ENCODE measurements at regions not wholly inside any gene's neighbourhood (a gene's known extent, or its start where the extent isn't known, plus 50 kb on each side); places are given as distances from the start of the nearest gene placed in this dataset.
"Not testable (repeated sequence)": the region's sequence is repeated elsewhere in the genome, so short reads cannot be mapped to it uniquely, and the experiment has no call there.

- no TSS peak for BruUV-seq (replicated peaks)
- Histone ChIP-seq H3K4me2 (ENCODE audit: low read length) (no peak overlapping the region), H3K4me1 (ENCODE audit: insufficient read depth, low read length, poor library complexity, severe bottlenecking) (no peaks in the 10 kb centered on the region), H3K36me3 (ENCODE audit: insufficient read depth, low read length) (no peaks in the 10 kb centered on the region), H2AFZ (ENCODE audit: low read length) (no peak overlapping the region), H3K4me3 (ENCODE audit: low read depth, low read length, poor library complexity, severe bottlenecking) (no peak overlapping the region), H3K9me3 (ENCODE audit: low read length) (no peaks in the 10 kb centered on the region), H3K27ac (ENCODE audit: low read depth, low read length, poor library complexity, severe bottlenecking) (no peak overlapping the region), H3K9me2 (ENCODE audit: insufficient read depth, low read length) (no peaks in the 10 kb centered on the region), H3K79me2 (ENCODE audit: insufficient read depth, low read depth, low read length) (no peaks in the 10 kb centered on the region), H4K20me1 (ENCODE audit: insufficient read depth, low read length) (no peaks in the 10 kb centered on the region)
- TF ChIP-seq CTCF (conservative IDR thresholded peaks at IDR 0.05; ENCODE audit: low read length) (no peak), EZH2phosphoT487 (IDR thresholded peaks at IDR 0.05; ENCODE audit: borderline replicate concordance, low read depth, low read length) (no peak)
- ChIA-PET CTCF (ENCODE audit: unreplicated experiment) (interaction anchor here (0.6 kb wide), 1 partner anchor 16 kb away, joined by 10 read pairs; no protein-coding TSS in a partner anchor), POLR2A (no interaction called here)
- DNase-seq (ENCODE audit: low spot score) = no peak
- intact Hi-C loops (cut with micrococcal nuclease; ENCODE audit: unreplicated experiment) = no loop called here
Observed at GRCh38 chr2:43067254-43068040, 159.0 kb downstream of the ZFP36L2 start.

DNA sequence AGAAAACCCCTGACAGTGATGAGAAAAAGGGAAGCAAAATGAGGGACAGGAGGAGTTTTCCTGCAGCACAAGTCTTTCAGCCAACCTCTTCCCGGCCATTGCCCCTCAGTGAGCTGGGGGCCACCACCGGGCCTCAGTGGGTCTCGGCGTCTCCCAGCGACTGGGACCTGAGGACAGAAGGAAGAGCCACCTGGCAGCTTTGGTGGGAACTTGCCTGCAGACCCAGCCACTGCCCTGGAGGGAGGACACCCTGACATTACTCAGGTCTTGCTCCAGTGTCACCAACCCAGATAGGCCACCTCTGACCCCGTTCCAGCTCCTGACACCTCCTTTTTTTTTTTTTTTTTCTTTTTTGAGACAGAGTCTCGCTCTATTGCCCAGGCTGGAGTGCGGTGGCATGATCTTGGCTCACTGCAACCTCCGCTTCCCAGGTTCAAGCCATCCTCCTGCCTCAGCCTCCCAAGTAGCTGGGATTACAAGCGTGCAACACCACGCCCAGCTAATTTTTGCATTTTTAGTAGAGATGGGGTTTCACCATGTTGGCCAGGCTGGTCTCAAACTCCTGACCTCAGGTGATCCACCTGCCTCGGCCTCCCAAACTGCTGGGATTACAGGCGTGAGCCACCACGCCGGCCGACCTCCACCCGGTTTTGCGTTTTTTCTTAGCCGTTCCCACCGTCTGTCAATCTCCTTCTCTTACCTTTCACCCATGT, 159.7 kb downstream of the ZFP36L2 start:
- H3K4me1 ChIP-seq (ENCODE audit: insufficient read depth, low read length, poor library complexity, severe bottlenecking); DNase-seq (ENCODE audit: low spot score); H3K79me2 ChIP-seq (ENCODE audit: insufficient read depth, low read depth, low read length); BruUV-seq (replicated peaks); H3K27ac ChIP-seq (ENCODE audit: low read depth, low read length, poor library complexity, severe bottlenecking); H3K9me2 ChIP-seq (ENCODE audit: insufficient read depth, low read length); H3K36me3 ChIP-seq (ENCODE audit: insufficient read depth, low read length); H3K4me3 ChIP-seq (ENCODE audit: low read depth, low read length, poor library complexity, severe bottlenecking); H3K4me2 ChIP-seq (ENCODE audit: low read length); H3K9me3 ChIP-seq (ENCODE audit: low read length); H4K20me1 ChIP-seq (ENCODE audit: insufficient read depth, low read length); H2AFZ ChIP-seq (ENCODE audit: low read length); intact Hi-C loops (cut with micrococcal nuclease; ENCODE audit: unreplicated experiment); POLR2A ChIA-PET: not testable (repeated sequence)
- CTCF ChIA-PET (ENCODE audit: unreplicated experiment) = interaction anchor here (0.6 kb wide), 1 partner anchor 34 kb away, joined by 4 read pairs; no protein-coding TSS in a partner anchor

GRCh38 chr2:43065871-43066270, 160.5 kb downstream of the ZFP36L2 start:
- no peak overlapping the region for H3K4me2 ChIP-seq (ENCODE audit: low read length)
- no peaks in the 10 kb centered on the region for H3K79me2 ChIP-seq (ENCODE audit: insufficient read depth, low read depth, low read length)
- H3K36me3 ChIP-seq (ENCODE audit: insufficient read depth, low read length) = no peaks in the 10 kb centered on the region
- no peaks in the 10 kb centered on the region for H4K20me1 ChIP-seq (ENCODE audit: insufficient read depth, low read length)
- no peak overlapping the region for H2AFZ ChIP-seq (ENCODE audit: low read length)
- no peak overlapping the region for H3K4me3 ChIP-seq (ENCODE audit: low read depth, low read length, poor library complexity, severe bottlenecking)
- ChIA-PET CTCF (ENCODE audit: unreplicated experiment) (interaction anchor here (0.6 kb wide), 1 partner anchor 55 kb away, joined by 15 read pairs; no protein-coding TSS in a partner anchor), POLR2A (no interaction called here)
- no peaks in the 10 kb centered on the region for H3K9me2 ChIP-seq (ENCODE audit: insufficient read depth, low read length)
- DNase-seq (ENCODE audit: low spot score) = no peak
- no TSS peak for BruUV-seq (replicated peaks)
- no peak overlapping the region for H3K27ac ChIP-seq (ENCODE audit: low read depth, low read length, poor library complexity, severe bottlenecking)
- no peaks in the 10 kb centered on the region for H3K4me1 ChIP-seq (ENCODE audit: insufficient read depth, low read length, poor library complexity, severe bottlenecking)
- intact Hi-C loops (cut with micrococcal nuclease; ENCODE audit: unreplicated experiment) = no loop called here
- no peaks in the 10 kb centered on the region for H3K9me3 ChIP-seq (ENCODE audit: low read length)
- no peak for TF ChIP-seq EZH2phosphoT487 (IDR thresholded peaks at IDR 0.05; ENCODE audit: borderline replicate concordance, low read depth, low read length)

All from OCI-LY7 (cell line).